IPS-NIHi11 (cell line): ENCODE measurements at regions not wholly inside any gene's neighbourhood (a gene's known extent, or its start where the extent isn't known, plus 50 kb on each side); places are given as distances from the start of the nearest gene placed in this dataset.

Experiments
- DNase-seq: peaks from one replicate; pipeline ENCODE4 v3.0.0; 2012; ENCODE audit warnings: mixed read lengths, low spot score

GRCh38 chr6:19753826-19754225 is 83.3 kb upstream of the ID4 start:
- DNase-seq = no peak

GRCh38 chr6:19754686-19755085 is 82.5 kb upstream of the ID4 start:
- no peak for DNase-seq

DNA sequence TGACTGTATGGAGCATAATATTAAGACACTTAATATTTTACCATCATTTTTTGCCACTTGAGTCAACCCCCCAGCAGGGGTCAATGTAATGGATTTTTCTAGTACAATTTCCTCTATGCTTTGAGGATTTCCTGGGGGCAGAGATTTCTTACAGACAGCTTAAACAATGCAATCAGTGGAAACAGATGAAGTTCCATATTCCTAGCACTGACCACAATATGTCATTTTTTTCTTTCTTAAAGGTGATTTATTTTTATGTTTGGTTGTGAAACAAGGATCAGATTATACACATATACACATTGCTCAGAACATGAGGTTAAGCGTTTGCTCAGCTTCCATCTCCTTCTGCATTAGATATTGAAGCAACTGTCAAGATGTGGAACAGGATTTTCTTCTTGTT is 82.0 kb upstream of the ID4 start:
- no peak for DNase-seq

DNA sequence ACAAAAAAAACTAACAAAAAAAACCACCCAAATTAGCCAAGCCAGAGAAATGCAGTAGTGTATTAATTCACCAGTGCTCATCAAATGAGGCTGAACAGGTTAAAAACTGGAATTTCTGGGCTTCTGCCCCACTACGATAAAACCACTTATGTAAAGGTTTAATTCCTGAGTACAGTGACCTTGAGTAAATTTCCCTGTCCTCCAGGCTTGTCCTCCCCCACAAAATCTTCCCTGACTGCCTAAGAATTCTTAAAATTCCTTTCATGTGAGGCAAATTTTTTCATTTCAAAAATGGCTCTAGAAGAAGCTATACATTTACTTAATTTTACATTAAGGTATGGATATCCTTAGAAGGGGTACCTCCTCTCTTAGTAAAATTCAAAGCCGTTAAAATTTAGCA is 80.1 kb upstream of the ID4 start:
- no peak for DNase-seq

GRCh38 chr6:19759117-19759880 is 77.9 kb upstream of the ID4 start:
- DNase-seq = no peak

DNA sequence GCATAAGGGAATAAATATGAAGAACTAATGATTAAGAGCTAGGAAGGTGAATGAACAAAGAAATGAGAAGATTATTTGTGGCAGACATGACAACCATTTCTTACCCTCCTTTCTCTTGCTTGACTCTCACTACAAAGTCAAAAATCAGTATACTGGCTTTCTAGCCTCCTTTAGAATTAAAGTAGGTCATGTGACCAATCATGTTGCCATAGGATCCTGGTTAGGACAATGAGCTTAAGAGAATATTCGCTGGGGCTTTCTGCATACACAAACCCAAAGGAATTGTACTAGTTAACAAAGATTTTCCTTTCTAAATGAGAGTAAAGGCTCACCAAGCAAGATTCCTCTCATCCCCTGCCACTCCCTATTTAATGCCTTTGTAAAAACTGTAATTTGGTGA is 76.0 kb upstream of the ID4 start:
- DNase-seq = no peak

- no peak for DNase-seq
Measured at GRCh38 chr6:19771753-19772336, 65.3 kb upstream of the ID4 start.

DNA sequence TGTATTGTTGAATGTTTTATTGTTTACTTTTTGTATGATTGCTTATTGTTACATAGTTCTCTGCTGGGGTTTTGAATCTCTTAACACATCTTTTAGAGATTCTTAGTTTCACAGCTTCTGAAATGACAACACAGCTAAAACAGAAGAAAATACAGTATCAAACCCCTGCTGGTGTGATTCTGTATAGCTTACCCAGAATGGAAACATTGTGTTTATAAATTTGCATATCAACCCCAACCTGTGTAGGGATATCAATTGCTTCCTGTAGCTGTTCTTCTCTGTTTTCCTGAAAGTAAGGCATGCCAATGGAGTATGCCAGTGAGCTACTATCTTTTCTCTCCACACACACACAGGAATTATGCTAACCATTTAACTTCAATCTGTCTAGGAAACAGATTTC is 64.3 kb upstream of the ID4 start:
- DNase-seq = peak; percentile 11

DNA sequence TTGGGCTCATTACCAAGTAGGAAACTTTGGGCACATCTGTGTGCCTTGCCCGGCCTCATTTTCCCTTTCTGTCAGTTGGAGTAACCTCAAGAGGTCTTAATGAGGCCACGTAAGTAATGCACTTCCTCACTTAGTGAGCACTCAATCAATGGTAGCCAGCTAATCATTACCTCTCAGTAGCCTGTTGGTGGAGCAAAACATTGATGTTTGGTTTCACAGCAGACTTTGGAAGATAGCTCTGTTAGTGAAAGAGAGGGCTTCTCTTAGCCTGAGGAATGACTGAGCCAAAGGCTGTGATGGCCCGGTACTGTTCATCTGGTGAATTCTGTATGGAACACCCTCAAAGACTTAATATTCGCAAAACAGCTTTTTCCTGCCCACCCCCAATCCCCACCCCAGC is 55.9 kb upstream of the ID4 start:
- DNase-seq = no peak

DNA sequence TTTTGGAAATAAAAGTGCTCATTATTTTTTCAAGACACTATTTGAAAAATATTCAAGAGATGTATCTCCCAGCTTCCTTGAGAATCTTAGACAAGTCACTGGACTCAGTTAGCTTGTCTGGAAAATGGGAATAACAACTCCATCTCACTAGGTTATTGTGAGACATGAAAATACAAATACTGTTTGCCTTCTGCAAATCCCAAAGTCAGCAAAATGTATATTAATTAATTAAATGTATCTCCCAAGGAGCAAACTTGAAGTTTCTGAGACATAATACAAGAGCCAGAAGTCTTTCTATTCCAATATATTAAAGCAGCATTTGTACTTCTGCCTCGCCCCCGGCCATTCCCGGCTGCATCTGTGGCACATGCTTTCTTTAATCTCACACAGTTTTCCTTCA is 54.6 kb upstream of the ID4 start:
- no peak for DNase-seq
